NCI-H69 (cell line): ENCODE measurements at regions not wholly inside any gene's neighbourhood (a gene's known extent, or its start where the extent isn't known, plus 50 kb on each side); places are given as distances from the start of the nearest gene placed in this dataset.

ENCODE experiments used
- DNase-seq: peaks from one replicate; lab custom pipeline; 2025; lab: John Stamatoyannopoulos, UW

DNA sequence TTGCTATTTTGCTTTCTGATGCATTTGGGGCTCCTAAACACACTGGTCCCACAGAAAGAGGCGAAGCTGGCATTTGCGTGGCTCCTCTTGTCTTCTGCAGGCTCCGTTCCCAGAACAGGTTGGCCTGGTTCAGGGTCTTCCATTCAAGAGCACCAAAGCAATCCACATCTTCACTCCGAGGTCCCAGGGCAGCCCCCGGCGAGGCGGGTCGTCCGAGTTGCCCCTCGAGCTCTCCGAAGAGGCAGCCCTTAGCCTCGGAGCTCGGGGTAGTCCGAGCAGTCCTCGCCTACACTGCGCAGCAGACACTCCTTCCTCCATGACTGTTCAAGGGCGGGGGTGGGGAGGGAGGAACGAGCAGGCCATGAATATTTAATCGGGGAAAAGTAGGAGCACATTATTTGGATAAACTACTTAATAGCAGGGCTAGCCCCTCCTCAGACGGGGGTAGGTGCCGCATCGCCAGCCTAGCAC, 321.3 kb downstream of the BLID start:
- DNase-seq: no peak

GRCh38 chr11:121793916-121794315, 322.1 kb downstream of the BLID start:
- no peak for DNase-seq

DNA sequence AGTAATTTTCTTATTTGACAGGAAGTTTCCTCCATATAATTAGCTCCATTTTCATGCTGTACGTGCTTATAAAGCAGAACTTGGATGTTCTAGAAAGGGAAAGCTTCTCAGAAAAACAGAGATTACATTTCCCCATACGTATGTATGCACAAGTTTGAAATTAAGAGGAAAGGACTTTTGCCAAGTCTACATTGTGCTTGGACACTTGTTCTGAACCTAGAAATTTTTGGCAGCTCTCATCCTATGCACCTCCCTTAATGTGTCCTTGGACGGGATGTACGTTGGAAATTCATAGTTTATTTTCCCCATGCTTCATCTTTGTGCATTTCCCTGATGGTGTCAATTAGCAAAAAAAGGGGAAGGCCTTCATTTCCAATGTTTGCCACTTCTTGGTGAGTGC, 322.7 kb downstream of the BLID start:
- peak; percentile 31 for DNase-seq

- DNase-seq: no peak
Observed at GRCh38 chr11:121792185-121792584, 323.8 kb downstream of the BLID start.

GRCh38 chr11:121790430-121790829, 325.6 kb downstream of the BLID start:
- DNase-seq: no peak

DNA sequence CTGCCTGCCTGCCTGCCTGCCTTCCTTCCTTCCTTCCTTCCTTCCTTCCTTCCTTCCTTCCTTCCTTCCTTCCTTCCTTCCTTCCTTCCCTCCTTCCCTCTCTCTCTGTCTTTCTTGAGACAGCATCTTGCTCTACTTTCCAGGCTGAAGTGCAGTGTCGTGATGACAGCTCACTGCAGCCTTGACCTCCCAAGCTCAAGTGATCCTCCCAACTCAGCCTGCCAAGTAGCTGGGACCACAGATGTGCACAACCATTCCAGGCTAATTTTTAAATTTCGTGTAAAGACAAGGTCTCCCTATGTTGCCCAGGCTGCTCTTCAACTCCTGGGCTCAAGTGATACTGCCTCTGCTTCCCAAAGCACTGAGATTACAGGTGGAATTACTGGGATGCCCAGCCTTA, 328.2 kb upstream of the SORL1-AS1 start:
- DNase-seq: no peak

DNA sequence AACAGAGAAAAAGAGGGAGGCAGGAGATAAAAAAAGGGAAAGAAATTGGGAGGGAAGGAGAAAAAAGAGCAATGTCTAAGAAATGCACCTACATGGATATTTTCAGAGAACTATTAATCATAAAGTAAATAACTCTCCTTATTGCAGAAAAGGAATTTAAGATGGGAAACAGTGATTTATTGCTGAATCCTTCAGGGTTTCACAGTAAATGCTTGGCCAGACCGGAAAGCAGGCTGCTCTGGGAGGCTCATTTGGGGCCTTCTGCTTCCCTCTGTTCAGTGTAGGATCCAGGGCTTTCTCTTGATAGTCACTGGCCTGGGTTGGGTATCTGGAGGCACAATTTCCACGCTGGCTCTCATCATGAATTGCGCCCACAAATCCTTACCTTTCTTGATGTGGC, 324.3 kb upstream of the SORL1-AS1 start:
- DNase-seq: no peak

DNA sequence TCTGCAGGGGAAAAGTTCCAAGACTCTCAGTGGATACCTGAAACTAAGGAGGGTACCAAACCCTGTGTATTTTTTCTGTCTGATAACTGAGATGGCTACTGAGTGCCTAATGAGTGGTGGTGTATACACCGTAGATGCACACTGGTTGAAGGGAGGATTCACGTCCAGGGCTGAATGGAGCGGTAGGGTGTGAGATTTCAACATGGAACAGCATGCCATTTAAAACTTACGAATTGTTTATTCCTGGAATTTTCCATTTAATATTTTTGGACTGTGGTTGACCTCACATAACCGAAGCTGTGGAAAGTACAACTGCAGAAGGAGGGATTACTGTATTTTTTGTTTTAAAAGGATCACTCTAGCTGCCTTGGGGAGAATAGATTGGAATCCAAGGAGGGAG, 322.5 kb upstream of the SORL1-AS1 start:
- DNase-seq: no peak

GRCh38 chr11:121773076-121773475, 320.3 kb upstream of the SORL1-AS1 start:
- DNase-seq: peak; percentile 95

DNA sequence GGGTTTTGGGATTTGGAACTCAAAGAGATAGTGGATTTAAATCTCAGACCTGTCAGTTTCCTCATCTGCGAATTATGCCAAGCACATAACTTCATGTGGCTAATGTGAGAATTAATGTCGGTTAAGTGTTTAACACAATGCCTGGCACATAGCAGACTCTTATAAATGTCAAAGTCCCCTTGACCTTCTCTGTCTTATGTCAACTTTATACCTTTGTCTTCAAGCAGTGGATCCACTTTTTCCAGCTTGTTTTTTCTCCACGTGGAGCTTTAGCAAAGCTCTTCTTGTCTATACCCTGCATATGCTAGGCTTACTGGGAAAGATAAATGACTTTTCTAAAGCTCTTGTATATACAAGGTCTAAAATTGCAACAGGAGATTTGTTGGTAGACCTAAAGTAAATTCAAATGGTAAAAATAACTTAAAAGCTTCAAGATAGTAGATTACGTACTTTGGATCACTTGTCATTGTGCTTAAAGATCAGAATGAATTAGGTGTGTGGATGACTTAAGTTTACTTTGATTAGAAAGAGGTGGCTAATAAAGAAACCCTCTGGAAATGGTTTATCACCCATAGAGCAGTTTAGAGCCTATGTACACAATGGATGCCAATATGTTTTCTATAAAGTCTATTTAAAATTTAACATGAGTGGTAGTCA, 318.3 kb upstream of the SORL1-AS1 start:
- no peak for DNase-seq

- DNase-seq: no peak
Observed at GRCh38 chr11:121769191-121769590, 316.4 kb upstream of the SORL1-AS1 start.

DNA sequence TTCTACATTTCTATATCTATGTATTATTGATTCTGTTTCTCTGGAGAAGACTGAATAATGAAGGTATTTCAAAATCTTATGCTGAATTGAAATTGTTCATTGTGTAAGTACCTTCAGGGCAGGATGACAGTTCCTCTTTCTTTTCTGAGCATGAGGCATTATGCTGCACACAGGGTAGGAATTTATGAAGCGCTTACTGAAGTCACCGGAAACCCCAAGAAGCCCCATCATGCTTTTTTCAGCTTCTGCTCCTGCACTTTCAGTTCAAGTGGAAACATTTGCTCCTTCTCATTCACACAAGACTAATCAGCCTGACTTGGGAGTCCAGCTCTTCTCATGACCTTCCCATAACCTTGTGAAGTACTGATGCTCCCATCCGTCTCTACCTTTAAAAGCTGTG, 314.7 kb upstream of the SORL1-AS1 start:
- DNase-seq: no peak

GRCh38 chr11:121766991-121767390, 314.2 kb upstream of the SORL1-AS1 start:
- DNase-seq: no peak

GRCh38 chr11:121766166-121766565, 313.4 kb upstream of the SORL1-AS1 start:
- DNase-seq: no peak

GRCh38 chr11:121763526-121763925, 310.8 kb upstream of the SORL1-AS1 start:
- peak; percentile 24 for DNase-seq

DNA sequence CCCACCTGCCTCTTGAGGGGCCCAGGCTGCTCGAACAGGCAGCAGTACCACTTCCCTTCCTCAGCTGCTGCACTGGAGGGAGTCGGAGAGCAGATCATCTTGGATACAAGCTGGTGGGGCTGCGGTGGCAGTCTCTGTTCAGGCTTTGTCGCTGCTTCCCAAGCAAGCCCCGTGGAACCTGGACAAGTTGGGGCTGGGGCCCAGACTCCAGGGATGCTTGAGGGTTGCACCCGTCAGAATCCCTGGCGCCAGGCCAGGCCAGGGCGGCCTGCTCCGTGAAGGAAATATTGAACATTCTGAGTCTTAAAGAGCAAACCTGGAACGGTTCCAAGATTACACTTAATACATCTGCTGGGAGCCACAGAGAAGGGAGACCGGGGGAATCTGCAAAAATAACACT, 310.1 kb upstream of the SORL1-AS1 start:
- DNase-seq: peak; percentile 97

DNA sequence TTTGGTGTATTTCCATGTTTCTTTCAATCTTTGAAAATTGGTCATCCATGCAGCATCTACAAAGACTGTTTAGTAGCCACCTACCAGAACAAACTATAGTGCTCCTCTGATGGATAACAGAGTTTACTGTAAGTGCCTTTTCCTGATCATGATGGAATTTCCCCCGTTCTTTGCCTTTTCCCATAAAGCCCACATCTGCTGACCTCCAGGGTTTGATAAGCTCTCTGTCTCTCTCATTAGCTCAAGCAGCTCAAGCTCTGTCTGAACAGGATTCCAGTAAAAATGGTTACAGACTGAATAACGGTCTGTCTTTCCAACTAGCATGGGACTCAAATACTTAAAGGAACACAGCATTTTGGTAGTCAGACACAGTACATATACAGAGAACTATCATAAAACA, 308.4 kb upstream of the SORL1-AS1 start:
- DNase-seq: no peak

DNA sequence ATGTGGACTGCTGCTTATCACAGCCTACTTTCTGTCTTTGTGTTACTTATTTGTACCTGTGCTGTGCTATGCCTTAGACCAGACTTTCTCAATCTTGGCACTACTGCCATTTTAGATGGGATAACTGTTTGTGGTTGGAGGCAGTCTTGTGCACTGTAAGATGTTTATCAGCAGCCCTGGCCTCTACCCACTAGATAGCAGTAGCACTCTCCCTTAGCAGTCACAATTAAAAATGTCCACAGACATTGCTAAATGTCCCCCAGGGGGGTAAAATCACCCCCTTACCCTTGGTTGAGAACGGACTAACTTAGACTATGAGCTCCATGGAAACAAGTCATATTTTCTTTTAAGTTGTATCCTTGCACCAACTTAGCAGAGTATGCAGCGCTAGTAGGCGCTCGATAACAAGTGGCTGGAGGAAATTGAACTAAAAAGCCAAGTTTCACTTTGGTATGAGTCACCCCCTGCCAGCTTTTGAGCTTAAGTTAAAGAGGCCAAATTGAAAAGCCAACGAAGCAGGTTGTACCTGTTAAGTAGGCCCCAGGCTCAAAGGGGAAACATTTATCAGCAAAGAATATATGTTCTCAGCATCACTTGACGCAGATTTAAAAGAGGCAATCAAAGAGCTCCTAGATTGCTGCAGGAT, 304.8 kb upstream of the SORL1-AS1 start:
- DNase-seq: no peak

GRCh38 chr11:121755906-121756305, 303.1 kb upstream of the SORL1-AS1 start:
- DNase-seq: no peak

GRCh38 chr11:121755191-121755590, 302.4 kb upstream of the SORL1-AS1 start:
- no peak for DNase-seq

GRCh38 chr11:121754598-121754997, 301.8 kb upstream of the SORL1-AS1 start:
- DNase-seq: no peak

DNA sequence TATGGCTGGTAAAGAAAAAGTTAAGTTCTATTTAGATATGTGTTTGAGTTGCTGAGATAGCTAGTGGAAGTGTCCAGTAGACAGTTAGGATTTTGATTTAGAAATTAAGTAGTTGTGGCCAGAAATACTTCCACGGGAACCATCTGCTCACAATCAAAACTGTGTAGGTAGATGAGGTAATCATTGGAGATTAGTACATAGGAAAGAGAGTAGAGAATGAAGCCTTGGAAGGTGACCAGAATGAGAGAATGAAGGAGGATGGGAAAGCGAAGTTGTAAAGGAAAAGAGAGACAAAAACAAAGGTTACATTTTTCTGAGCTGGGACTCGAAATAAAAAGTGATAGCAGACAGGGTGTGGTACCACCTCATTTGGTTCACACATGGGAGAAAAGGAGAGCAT, 296.9 kb upstream of the SORL1-AS1 start:
- no peak for DNase-seq

DNA sequence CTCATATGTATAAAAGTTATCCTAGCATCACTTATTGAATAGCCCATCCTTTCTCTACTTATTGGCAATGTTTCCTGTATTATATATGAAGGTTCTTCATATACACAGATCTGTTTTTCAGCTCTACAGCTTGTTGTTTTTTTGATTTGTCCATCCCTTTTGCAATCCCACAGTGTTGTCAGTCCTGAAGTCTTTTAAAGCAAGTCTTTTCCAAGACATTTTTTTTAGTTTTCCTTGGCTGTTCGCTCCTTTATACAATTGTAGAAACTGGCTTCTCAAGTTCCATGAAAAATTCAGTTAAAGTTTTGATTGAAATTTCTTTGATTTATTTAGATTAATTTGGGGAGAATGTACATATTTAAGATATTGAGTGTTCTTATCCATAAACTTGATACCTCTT, 295.3 kb upstream of the SORL1-AS1 start:
- DNase-seq: no peak

- no peak for DNase-seq
Observed at GRCh38 chr11:121743285-121743684, 290.5 kb upstream of the SORL1-AS1 start.
